NCI-H2107 (cell line): ENCODE measurements at regions not wholly inside any gene's neighbourhood (a gene's known extent, or its start where the extent isn't known, plus 50 kb on each side); places are given as distances from the start of the nearest gene placed in this dataset.

ENCODE experiments used
- DNase-seq: peaks from one replicate; lab custom pipeline; 2025; lab: John Stamatoyannopoulos, UW

GRCh38 chr11:70764356-70764905, 366.1 kb downstream of the CTTN start:
- no peak for DNase-seq

GRCh38 chr11:70766901-70767300, 368.6 kb downstream of the CTTN start:
- no peak for DNase-seq

- no peak for DNase-seq
Measured at GRCh38 chr11:70768346-70769095, 370.2 kb downstream of the CTTN start.

GRCh38 chr11:70769106-70769505, 370.8 kb downstream of the CTTN start:
- DNase-seq, result no peak

GRCh38 chr11:70769521-70769920, 371.2 kb downstream of the CTTN start:
- DNase-seq, result no peak

GRCh38 chr11:70771099-70771885, 373.0 kb downstream of the CTTN start:
- no peak for DNase-seq

GRCh38 chr11:70772950-70773349, 374.6 kb downstream of the CTTN start:
- DNase-seq, result no peak

GRCh38 chr11:70775386-70776075, 377.2 kb downstream of the CTTN start:
- DNase-seq, result no peak

GRCh38 chr11:70776914-70777532, 378.7 kb downstream of the CTTN start:
- no peak for DNase-seq

- DNase-seq, result no peak
Measured at GRCh38 chr11:70778883-70779282, 380.6 kb downstream of the CTTN start.

GRCh38 chr11:70779433-70780245, 381.3 kb downstream of the CTTN start:
- DNase-seq, result no peak

- DNase-seq, result no peak
Measured at GRCh38 chr11:70780246-70780535, 381.9 kb downstream of the CTTN start.

- DNase-seq, result peak; percentile 15
Measured at GRCh38 chr11:70782401-70782913, 384.1 kb downstream of the CTTN start.

GRCh38 chr11:70783356-70783755, 385.0 kb downstream of the CTTN start:
- DNase-seq, result no peak

- no peak for DNase-seq
Measured at GRCh38 chr11:70783821-70784220, 385.5 kb downstream of the CTTN start.

GRCh38 chr11:70785372-70785771, 387.0 kb downstream of the CTTN start:
- DNase-seq, result no peak

- no peak for DNase-seq
Measured at GRCh38 chr11:70786021-70786665, 387.8 kb downstream of the CTTN start.

- DNase-seq, result no peak
Measured at GRCh38 chr11:70788248-70789022, 390.1 kb downstream of the CTTN start.

- DNase-seq, result no peak
Measured at GRCh38 chr11:70790671-70791300, 392.5 kb downstream of the CTTN start.
